PFSK-1 (cell line): ENCODE measurements at regions not wholly inside any gene's neighbourhood (a gene's known extent, or its start where the extent isn't known, plus 50 kb on each side); places are given as distances from the start of the nearest gene placed in this dataset.

Experiments used
- FOXP2 ChIP-seq: optimal IDR thresholded peaks from 2 replicates; pipeline ENCODE3; 2011; ENCODE audit warnings: borderline replicate concordance, control low read depth, inconsistent platforms; ENCODE audit not compliant: insufficient read depth; ENCODE audit errors: extremely low read length, extremely low read depth
- POLR2AphosphoS5 ChIP-seq: IDR thresholded peaks from 2 replicates; pipeline ENCODE4 v1.6.1; 2012; ENCODE audit warnings: low read depth, mild to moderate bottlenecking, control low read depth, low read length, moderate library complexity
- SIN3A ChIP-seq: IDR thresholded peaks from 2 replicates; pipeline ENCODE4 v1.6.1; 2012; ENCODE audit warnings: mild to moderate bottlenecking, low read length, moderate library complexity, borderline replicate concordance; ENCODE audit not compliant: insufficient read depth
- TAF1 ChIP-seq: IDR thresholded peaks from 2 replicates; pipeline ENCODE4 v1.6.1; 2012; ENCODE audit warnings: low read length, control low read depth, borderline replicate concordance; ENCODE audit not compliant: insufficient read depth
- TF ChIP-seq, protein P1 (sequence below), 2 experiments: IDR thresholded peaks; 2 replicates each; pipeline versions ENCODE4 v1.6.1 to v1.8.0; 2011 to 2012; ENCODE audit warnings: low read depth in 2 of 2, low read length in 2 of 2, control low read depth in 1 of 2, inconsistent platforms in 1 of 2, mild to moderate bottlenecking in 1 of 2, moderate library complexity in 1 of 2; ENCODE audit not compliant: insufficient read depth in 1 of 2

DNA sequence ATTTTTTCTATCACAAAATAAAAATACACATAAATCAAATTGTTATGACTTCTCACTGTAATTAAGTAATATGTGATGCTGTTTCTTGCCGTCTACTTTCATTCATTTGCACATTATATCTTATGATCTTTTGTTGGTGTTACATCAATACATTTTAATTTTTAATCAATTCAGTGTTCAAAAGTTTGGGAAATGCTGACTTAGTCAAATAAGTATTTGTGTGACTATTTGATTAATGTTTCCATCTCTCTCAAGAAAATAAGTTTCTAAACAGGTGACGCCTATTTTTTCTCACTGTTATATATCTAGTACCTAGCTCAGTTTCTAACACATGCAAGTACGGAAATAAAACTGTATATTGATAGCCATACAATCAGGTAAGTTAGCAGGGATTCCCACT is 329.5 kb upstream of the KIRREL3 start:
- TF ChIP-seq FOXP2 (no peak), TAF1 (no peak), POLR2AphosphoS5 (no peak), SIN3A (no peak)
- TF ChIP-seq, protein P1, sequence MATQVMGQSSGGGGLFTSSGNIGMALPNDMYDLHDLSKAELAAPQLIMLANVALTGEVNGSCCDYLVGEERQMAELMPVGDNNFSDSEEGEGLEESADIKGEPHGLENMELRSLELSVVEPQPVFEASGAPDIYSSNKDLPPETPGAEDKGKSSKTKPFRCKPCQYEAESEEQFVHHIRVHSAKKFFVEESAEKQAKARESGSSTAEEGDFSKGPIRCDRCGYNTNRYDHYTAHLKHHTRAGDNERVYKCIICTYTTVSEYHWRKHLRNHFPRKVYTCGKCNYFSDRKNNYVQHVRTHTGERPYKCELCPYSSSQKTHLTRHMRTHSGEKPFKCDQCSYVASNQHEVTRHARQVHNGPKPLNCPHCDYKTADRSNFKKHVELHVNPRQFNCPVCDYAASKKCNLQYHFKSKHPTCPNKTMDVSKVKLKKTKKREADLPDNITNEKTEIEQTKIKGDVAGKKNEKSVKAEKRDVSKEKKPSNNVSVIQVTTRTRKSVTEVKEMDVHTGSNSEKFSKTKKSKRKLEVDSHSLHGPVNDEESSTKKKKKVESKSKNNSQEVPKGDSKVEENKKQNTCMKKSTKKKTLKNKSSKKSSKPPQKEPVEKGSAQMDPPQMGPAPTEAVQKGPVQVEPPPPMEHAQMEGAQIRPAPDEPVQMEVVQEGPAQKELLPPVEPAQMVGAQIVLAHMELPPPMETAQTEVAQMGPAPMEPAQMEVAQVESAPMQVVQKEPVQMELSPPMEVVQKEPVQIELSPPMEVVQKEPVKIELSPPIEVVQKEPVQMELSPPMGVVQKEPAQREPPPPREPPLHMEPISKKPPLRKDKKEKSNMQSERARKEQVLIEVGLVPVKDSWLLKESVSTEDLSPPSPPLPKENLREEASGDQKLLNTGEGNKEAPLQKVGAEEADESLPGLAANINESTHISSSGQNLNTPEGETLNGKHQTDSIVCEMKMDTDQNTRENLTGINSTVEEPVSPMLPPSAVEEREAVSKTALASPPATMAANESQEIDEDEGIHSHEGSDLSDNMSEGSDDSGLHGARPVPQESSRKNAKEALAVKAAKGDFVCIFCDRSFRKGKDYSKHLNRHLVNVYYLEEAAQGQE (IDR thresholded peaks at IDR 0.05; ENCODE audit: insufficient read depth in 1 of 2, low read depth in 2 of 2, low read length in 2 of 2) = no peak

DNA sequence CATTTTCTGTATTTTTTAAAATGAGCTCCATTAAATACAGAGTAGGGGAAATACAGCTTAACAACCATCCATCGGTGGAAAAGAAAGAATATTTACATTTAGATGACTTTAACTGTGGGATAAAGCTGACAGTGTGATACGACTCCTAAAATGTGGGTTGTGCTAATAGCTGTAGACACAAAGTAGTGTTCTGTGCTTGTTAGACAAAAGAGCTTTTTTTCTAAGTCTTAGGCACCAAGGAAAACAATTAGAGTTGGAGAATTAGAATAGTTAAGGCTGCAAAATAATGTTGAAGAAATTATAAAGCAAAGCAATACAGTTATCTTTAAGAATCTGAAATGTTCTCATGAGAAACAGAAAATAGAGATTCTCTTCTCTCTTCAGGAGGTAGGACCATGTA is 307.7 kb upstream of the KIRREL3 start:
- TF ChIP-seq FOXP2 = no peak
- TF ChIP-seq SIN3A = no peak
- no peak for TF ChIP-seq TAF1
- TF ChIP-seq POLR2AphosphoS5 = no peak
- TF ChIP-seq, protein P1 (IDR thresholded peaks at IDR 0.05; ENCODE audit: insufficient read depth in 1 of 2, low read depth in 2 of 2, low read length in 2 of 2) = no peak

DNA sequence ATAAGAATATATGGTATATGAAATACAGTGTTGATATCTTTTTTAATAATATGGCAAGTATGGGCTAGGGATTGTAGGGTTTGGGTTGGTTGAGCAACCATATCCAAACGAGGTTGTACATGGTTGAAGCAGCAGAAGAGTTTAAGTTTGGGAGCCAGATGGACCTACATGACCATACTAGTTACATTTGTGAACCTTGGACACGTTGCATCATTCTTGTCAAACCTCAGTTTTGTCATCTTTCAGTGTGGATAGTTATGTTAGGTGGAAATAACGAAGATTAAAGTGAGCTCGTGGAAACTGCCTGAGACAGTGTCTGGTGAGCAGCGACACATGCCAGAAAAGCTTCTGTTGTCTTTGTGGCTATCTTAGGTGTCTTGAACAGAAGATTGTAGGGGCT is 307.1 kb upstream of the KIRREL3 start:
- no peak for TF ChIP-seq SIN3A

DNA sequence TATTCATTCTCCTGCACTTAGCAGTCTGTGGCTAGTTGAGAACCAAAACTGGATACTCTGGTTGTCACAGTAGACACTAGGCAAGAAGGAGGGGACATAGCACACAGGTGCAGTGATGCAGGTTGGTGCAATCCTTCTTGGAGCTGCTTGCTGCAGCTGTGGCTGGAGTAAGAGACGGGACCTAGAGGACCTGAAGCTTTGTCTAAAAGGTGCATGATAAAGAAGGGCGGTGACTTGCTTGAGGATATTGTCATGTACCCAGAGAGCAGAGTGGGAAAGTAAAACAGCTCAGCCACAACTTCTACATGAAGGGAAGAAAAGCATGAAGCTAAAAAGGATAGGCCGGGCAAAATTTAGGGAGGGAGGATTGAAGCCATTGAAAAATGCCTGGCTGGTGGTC is 304.1 kb upstream of the KIRREL3 start:
- TF ChIP-seq, protein P1 (IDR thresholded peaks at IDR 0.05; ENCODE audit: insufficient read depth in 1 of 2, low read depth in 2 of 2, low read length in 2 of 2) = no peak
- no peak for TF ChIP-seq SIN3A
- no peak for TF ChIP-seq TAF1
- no peak for TF ChIP-seq FOXP2
- TF ChIP-seq POLR2AphosphoS5 = no peak

DNA sequence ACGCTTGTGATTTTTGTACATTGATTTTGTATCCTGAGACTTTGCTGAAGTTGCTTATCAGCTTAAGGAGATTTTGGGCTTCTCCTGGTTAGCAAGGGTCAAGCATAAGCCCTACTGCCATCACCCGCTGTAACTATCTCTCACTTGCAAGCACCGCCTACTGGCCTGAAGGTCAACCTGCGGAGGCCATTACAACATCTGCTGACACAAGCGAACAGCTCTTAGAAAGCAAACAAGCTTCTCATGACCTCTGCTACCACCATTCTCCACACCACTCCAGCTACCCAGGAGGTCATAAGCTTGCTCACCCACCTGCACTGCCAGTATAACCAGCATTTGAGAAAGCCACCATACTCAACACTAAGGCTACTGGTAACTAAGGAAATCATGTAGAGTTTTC is 288.4 kb upstream of the KIRREL3 start:
- TF ChIP-seq POLR2AphosphoS5 (no peak), TAF1 (no peak), FOXP2 (no peak), SIN3A (no peak)
- TF ChIP-seq, protein P1 (IDR thresholded peaks at IDR 0.05; ENCODE audit: insufficient read depth in 1 of 2, low read depth in 2 of 2, low read length in 2 of 2) = no peak
